WTC11 (cell line): ENCODE measurements at regions not wholly inside any gene's neighbourhood (a gene's known extent, or its start where the extent isn't known, plus 50 kb on each side); places are given as distances from the start of the nearest gene placed in this dataset.

Experiments used
- ATAC-seq: fragments of 200-7000 bp; cut with Tn5 transposase; 2 replicates; pipeline ENCODE4 v1.10.0; 2021; ENCODE audit warnings: mild to moderate bottlenecking, moderate library complexity
- CTCF ChIA-PET: fragments of 300-600 bp; sonication (Branson Sonifier 250); formaldehyde crosslinking; loops from one replicate; lab custom pipeline; 2021; ENCODE audit warnings: antibody characterized with exemption; lab: Charles Lee
- POLR2A ChIA-PET: fragments of 350-600 bp; sonication (Branson Sonifier 250); formaldehyde crosslinking; loops from one replicate; lab custom pipeline; 2021; ENCODE audit warnings: antibody characterized with exemption; lab: Charles Lee
- DNase-seq: peaks from one replicate; pipeline ENCODE4 v3.0.0; 2021; ENCODE audit warnings: low spot score
- H3K27ac Mint-ChIP-seq: 2 replicates; pipeline ENCODE4 v1.8.0; 2021; ENCODE audit warnings: mixed read lengths
- H3K27me3 Mint-ChIP-seq: 2 replicates; pipeline ENCODE4 v1.8.0; 2021; ENCODE audit warnings: low read depth, mild to moderate bottlenecking, moderate library complexity, mixed read lengths
- H3K36me3 Mint-ChIP-seq: 2 replicates; pipeline ENCODE4 v1.8.0; 2021; ENCODE audit warnings: mixed read lengths
- H3K4me1 Mint-ChIP-seq: 2 replicates; pipeline ENCODE4 v1.8.0; 2022; ENCODE audit warnings: mixed read lengths
- H3K4me3 Mint-ChIP-seq: 2 replicates; pipeline ENCODE4 v1.8.0; 2021; ENCODE audit warnings: mild to moderate bottlenecking, moderate library complexity, mixed read lengths
- H3K9me3 Mint-ChIP-seq: 2 replicates; pipeline ENCODE4 v1.8.0; 2021; ENCODE audit warnings: mixed read lengths
- CBFB ChIP-seq: sonication (generic); formaldehyde crosslinking; IDR thresholded peaks from 2 replicates; pipeline ENCODE4 v1.8.1; 2022; ENCODE audit warnings: mild to moderate bottlenecking, low read depth, missing genetic modification reagents
- JUN ChIP-seq: sonication (generic); formaldehyde crosslinking; IDR thresholded peaks from 2 replicates; pipeline ENCODE4 v1.8.0; 2023; ENCODE audit warnings: mild to moderate bottlenecking, missing genetic modification reagents
- NR3C1 ChIP-seq: sonication (generic); formaldehyde crosslinking; conservative IDR thresholded peaks from 2 replicates; pipeline ENCODE4 v1.8.1; 2023; ENCODE audit warnings: low read depth, mild to moderate bottlenecking, missing genetic modification reagents
- PRRX2 ChIP-seq: fragments of 250-450 bp; sonication (Bioruptor Pico); IDR thresholded peaks from 2 replicates; pipeline ENCODE4 v1.8.0; 2021; ENCODE audit warnings: mild to moderate bottlenecking
- ZNF423 ChIP-seq: fragments of 250-450 bp; sonication (Bioruptor Pico); IDR thresholded peaks from 2 replicates; pipeline ENCODE4 v2.1.2; 2022; ENCODE audit warnings: mild to moderate bottlenecking, moderate library complexity
- TF ChIP-seq, protein P1 (sequence below): fragments of 250-450 bp; sonication (Bioruptor Pico); IDR thresholded peaks from 2 replicates; pipeline ENCODE4 v1.9.0; 2021; ENCODE audit warnings: moderate library complexity, mild to moderate bottlenecking, inconsistent platforms, borderline replicate concordance
- TF ChIP-seq, protein P2 (sequence below): sonication (generic); formaldehyde crosslinking; IDR thresholded peaks from 2 replicates; pipeline ENCODE4 v1.8.1; 2023; ENCODE audit warnings: mild to moderate bottlenecking, missing genetic modification reagents, moderate library complexity
- TF ChIP-seq, protein P3 (sequence below): fragments of 250-450 bp; sonication (Bioruptor Pico); IDR thresholded peaks from 2 replicates; pipeline ENCODE4 v1.8.0; 2021; ENCODE audit warnings: mild to moderate bottlenecking
- TF ChIP-seq, protein P4 (sequence below): fragments of 250-450 bp; sonication (Bioruptor Pico); IDR thresholded peaks from 2 replicates; pipeline ENCODE4 v1.9.0; 2021; ENCODE audit warnings: mild to moderate bottlenecking, borderline replicate concordance

DNA sequence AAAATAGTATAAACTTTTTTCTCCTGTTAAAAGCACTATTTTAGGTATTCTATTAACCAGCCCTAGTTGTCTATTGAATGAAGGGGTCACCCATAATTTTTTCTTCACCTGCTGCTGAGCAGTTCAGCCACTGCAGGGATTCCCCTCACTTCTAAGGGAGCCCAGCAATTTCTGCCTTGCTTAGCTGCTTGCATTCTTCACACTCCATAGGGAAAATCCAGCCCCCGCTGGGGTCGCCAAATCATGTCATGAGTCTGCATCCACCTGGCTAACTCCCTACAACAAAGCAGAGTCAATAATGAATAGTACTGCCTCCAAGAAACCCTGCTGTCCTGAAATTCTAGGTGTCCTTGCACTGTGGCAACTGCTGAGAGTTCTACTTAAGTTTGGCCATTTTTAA is 886.5 kb downstream of the CDY2B start:
- ChIA-PET CTCF (no interaction called here), POLR2A (no interaction called here)
- peak; percentile 85 for TF ChIP-seq ZNF423 (CRISPR knock-in tag)
- TF ChIP-seq, protein P1, sequence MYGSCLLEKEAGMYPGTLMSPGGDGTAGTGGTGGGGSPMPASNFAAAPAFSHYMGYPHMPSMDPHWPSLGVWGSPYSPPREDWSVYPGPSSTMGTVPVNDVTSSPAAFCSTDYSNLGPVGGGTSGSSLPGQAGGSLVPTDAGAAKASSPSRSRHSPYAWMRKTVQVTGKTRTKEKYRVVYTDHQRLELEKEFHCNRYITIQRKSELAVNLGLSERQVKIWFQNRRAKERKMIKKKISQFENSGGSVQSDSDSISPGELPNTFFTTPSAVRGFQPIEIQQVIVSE (CRISPR knock-in tag) = no peak
- TF ChIP-seq, protein P2, sequence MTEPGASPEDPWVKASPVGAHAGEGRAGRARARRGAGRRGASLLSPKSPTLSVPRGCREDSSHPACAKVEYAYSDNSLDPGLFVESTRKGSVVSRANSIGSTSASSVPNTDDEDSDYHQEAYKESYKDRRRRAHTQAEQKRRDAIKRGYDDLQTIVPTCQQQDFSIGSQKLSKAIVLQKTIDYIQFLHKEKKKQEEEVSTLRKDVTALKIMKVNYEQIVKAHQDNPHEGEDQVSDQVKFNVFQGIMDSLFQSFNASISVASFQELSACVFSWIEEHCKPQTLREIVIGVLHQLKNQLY = no peak
- Mint-ChIP-seq H3K4me3 (no peak overlapping the region), H3K4me1 (peaks cover 6% of the 10 kb centered on the region), H3K9me3 (peaks cover under 1% of the 10 kb centered on the region; the same call in 1 of the 2 replicates), H3K27ac (no peak overlapping the region), H3K27me3 (no peaks in the 10 kb centered on the region; the same call in 1 of the 2 replicates), H3K36me3 (no peaks in the 10 kb centered on the region)
- peak; percentile 15 for DNase-seq
- peak; percentile 65 for ATAC-seq

DNA sequence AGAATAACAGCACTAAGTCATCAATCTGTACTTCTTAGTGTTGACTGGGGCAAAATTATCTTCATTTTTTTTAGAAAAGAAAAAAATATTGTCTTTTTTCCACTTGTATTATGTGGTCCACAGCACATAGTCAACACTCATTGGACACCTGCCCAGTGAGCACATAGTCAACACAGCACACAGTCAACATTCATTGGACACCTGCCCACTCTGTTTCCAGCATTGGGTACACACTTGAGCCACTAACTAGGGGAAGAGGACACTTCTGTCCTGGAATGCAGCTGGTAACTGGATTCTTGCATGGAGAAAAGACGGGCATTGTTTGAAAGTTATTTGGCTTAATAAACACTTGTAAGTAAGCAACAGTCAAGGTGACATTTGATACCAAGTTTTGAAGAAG is 898.2 kb downstream of the CDY2B start:
- POLR2A ChIA-PET = no interaction called here
- TF ChIP-seq, protein P3, sequence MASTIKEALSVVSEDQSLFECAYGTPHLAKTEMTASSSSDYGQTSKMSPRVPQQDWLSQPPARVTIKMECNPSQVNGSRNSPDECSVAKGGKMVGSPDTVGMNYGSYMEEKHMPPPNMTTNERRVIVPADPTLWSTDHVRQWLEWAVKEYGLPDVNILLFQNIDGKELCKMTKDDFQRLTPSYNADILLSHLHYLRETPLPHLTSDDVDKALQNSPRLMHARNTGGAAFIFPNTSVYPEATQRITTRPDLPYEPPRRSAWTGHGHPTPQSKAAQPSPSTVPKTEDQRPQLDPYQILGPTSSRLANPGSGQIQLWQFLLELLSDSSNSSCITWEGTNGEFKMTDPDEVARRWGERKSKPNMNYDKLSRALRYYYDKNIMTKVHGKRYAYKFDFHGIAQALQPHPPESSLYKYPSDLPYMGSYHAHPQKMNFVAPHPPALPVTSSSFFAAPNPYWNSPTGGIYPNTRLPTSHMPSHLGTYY = no peak
- DNase-seq (no peak), ATAC-seq (no peak)
- Mint-ChIP-seq H3K27ac (no peak overlapping the region), H3K36me3 (peaks cover 3% of the 10 kb centered on the region; the same call in 1 of the 2 replicates), H3K27me3 (no peaks in the 10 kb centered on the region), H3K4me3 (no peak overlapping the region), H3K9me3 (peaks cover 10% of the 10 kb centered on the region), H3K4me1 (no peaks in the 10 kb centered on the region)
- CTCF ChIA-PET = no interaction called here

DNA sequence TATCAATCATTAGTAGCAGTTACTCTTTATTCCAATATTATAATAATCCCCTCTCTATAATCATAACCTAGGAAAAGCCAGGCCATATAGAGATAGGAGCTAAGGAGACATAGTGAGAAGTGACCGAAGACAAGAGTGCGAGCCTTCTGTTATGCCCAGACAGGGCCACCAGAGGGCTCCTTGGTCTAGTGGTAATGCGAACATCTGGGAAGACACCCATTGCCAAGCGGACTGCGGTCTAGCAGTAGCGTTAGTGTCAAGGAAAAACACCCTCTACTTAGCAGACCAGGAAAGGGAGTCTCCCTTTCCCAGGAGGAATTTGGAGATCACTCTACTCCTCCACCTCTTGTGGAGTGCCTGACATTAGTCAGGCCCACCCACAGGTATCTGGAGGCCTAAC is 920.9 kb downstream of the CDY2B start:
- POLR2A ChIA-PET = no interaction called here
- peaks cover 35% of the 10 kb centered on the region for H3K36me3 Mint-ChIP-seq
- peak; percentile 44 for DNase-seq
- H3K27me3 Mint-ChIP-seq = no peaks in the 10 kb centered on the region
- H3K4me1 Mint-ChIP-seq = no peaks in the 10 kb centered on the region
- CTCF ChIA-PET = interaction anchor here (0.7 to 1.2 kb wide), 2 partner anchors 19 to 322 kb away, joined by 3 to 7 read pairs; no protein-coding TSS in a partner anchor
- no peak overlapping the region for H3K27ac Mint-ChIP-seq
- H3K4me3 Mint-ChIP-seq = no peak overlapping the region
- ATAC-seq = no peak
- peaks cover 32% of the 10 kb centered on the region for H3K9me3 Mint-ChIP-seq
- TF ChIP-seq JUN = no peak

DNA sequence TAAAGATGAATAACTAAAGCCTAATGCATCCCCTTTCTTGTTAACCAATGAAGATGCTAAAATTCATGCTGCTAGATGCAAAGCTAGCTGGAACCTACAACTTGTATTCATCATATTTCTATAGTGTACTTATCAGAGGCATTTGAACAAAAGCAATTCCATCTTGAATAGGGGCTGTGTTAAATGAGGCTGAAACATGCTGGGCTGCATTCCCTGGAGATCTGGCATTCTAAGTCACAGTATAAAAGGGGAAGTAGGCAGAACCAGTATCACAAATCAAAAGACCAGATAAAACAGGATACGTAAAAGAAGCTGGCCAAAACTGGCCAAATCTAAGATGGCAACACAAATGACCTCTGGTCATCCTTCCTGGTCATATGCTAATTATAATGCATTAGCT is 932.8 kb downstream of the CDY2B start:
- H3K4me3 Mint-ChIP-seq = no peak overlapping the region
- ATAC-seq = no peak
- DNase-seq = no peak
- ChIA-PET POLR2A (no interaction called here), CTCF (no interaction called here)
- no peaks in the 10 kb centered on the region for H3K4me1 Mint-ChIP-seq
- TF ChIP-seq, protein P2 = no peak
- TF ChIP-seq NR3C1 (CRISPR knock-in tag) (no peak), CBFB (CRISPR knock-in tag) (no peak), PRRX2 (CRISPR knock-in tag) (no peak)
- TF ChIP-seq, protein P4, sequence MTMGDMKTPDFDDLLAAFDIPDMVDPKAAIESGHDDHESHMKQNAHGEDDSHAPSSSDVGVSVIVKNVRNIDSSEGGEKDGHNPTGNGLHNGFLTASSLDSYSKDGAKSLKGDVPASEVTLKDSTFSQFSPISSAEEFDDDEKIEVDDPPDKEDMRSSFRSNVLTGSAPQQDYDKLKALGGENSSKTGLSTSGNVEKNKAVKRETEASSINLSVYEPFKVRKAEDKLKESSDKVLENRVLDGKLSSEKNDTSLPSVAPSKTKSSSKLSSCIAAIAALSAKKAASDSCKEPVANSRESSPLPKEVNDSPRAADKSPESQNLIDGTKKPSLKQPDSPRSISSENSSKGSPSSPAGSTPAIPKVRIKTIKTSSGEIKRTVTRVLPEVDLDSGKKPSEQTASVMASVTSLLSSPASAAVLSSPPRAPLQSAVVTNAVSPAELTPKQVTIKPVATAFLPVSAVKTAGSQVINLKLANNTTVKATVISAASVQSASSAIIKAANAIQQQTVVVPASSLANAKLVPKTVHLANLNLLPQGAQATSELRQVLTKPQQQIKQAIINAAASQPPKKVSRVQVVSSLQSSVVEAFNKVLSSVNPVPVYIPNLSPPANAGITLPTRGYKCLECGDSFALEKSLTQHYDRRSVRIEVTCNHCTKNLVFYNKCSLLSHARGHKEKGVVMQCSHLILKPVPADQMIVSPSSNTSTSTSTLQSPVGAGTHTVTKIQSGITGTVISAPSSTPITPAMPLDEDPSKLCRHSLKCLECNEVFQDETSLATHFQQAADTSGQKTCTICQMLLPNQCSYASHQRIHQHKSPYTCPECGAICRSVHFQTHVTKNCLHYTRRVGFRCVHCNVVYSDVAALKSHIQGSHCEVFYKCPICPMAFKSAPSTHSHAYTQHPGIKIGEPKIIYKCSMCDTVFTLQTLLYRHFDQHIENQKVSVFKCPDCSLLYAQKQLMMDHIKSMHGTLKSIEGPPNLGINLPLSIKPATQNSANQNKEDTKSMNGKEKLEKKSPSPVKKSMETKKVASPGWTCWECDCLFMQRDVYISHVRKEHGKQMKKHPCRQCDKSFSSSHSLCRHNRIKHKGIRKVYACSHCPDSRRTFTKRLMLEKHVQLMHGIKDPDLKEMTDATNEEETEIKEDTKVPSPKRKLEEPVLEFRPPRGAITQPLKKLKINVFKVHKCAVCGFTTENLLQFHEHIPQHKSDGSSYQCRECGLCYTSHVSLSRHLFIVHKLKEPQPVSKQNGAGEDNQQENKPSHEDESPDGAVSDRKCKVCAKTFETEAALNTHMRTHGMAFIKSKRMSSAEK (CRISPR knock-in tag) = no peak
- no peaks in the 10 kb centered on the region for H3K27me3 Mint-ChIP-seq
- H3K36me3 Mint-ChIP-seq = peaks cover 12% of the 10 kb centered on the region
- H3K9me3 Mint-ChIP-seq = peaks cover 17% of the 10 kb centered on the region
- H3K27ac Mint-ChIP-seq = no peak overlapping the region
